GM18868 (cell line): ENCODE measurements at regions not wholly inside any gene's neighbourhood (a gene's known extent, or its start where the extent isn't known, plus 50 kb on each side); places are given as distances from the start of the nearest gene placed in this dataset.

Source experiments
- ATAC-seq: cut with Tn5 transposase; IDR thresholded peaks from one replicate; pipeline ENCODE4 v1.9.1; 2021; ENCODE audit warnings: mild to moderate bottlenecking, moderate library complexity; ENCODE audit not compliant: unreplicated experiment

- ATAC-seq, result no peak
These were observed 454.1 kb upstream of the MAF start for GRCh38 chr16:80054647-80055046.

GRCh38 chr16:80051040-80051439, 450.5 kb upstream of the MAF start:
- no peak for ATAC-seq

- no peak for ATAC-seq
These were observed 447.7 kb upstream of the MAF start for GRCh38 chr16:80048250-80048649.

- ATAC-seq, result no peak
These were observed 447.3 kb upstream of the MAF start for GRCh38 chr16:80047842-80048241.

GRCh38 chr16:80046848-80047247, 446.3 kb upstream of the MAF start:
- ATAC-seq, result no peak

- ATAC-seq, result no peak
These were observed 445.7 kb upstream of the MAF start for GRCh38 chr16:80046261-80046660.

- no peak for ATAC-seq
These were observed 445.3 kb upstream of the MAF start for GRCh38 chr16:80045861-80046260.

GRCh38 chr16:80041410-80041809, 440.9 kb upstream of the MAF start:
- ATAC-seq, result no peak

- no peak for ATAC-seq
These were observed 440.3 kb upstream of the MAF start for GRCh38 chr16:80040814-80041213.

- ATAC-seq, result no peak
These were observed 439.9 kb upstream of the MAF start for GRCh38 chr16:80040413-80040812.

GRCh38 chr16:80039777-80040176, 439.2 kb upstream of the MAF start:
- no peak for ATAC-seq

GRCh38 chr16:80038566-80038965, 438.0 kb upstream of the MAF start:
- ATAC-seq, result no peak

- ATAC-seq, result no peak
These were observed 434.6 kb upstream of the MAF start for GRCh38 chr16:80034948-80035663.

- ATAC-seq, result no peak
These were observed 433.9 kb upstream of the MAF start for GRCh38 chr16:80034469-80034826.

GRCh38 chr16:80033783-80034468, 433.4 kb upstream of the MAF start:
- ATAC-seq, result no peak

GRCh38 chr16:80029761-80030481, 429.4 kb upstream of the MAF start:
- ATAC-seq, result no peak

- no peak for ATAC-seq
These were observed 428.8 kb upstream of the MAF start for GRCh38 chr16:80029381-80029630.

GRCh38 chr16:80028581-80029380, 428.2 kb upstream of the MAF start:
- no peak for ATAC-seq

GRCh38 chr16:80027007-80027965, 426.7 kb upstream of the MAF start:
- ATAC-seq, result peak; percentile 81

GRCh38 chr16:80025236-80025635, 424.7 kb upstream of the MAF start:
- ATAC-seq, result no peak
